Small intestine (tissue), 7 donors: ENCODE measurements at regions not wholly inside any gene's neighbourhood (a gene's known extent, or its start where the extent isn't known, plus 50 kb on each side); places are given as distances from the start of the nearest gene placed in this dataset.
A peak's percentile ranks its signal among the peaks of the same experiment; 100 is the strongest.

ENCODE experiments used
- DNase-seq, 2 donors: peaks; one replicate each; pipeline versions ENCODE4 v3.0.0 to v3.0.0-alpha.2; 2013
- FAIRE-seq: peaks from 2 replicates; lab custom pipeline; 2012; peaks lifted over from hg19 to GRCh38; lab: Jason Lieb, UNC
- H3K27ac ChIP-seq, 3 donors: one replicate each; pipeline ENCODE4 v1.5.1; 2013; ENCODE audit warnings: low read length in 2 of 3, mild to moderate bottlenecking in 2 of 3, control low read depth in 1 of 3, inconsistent platforms in 1 of 3, low read depth in 1 of 3, moderate library complexity in 1 of 3
- H3K27me3 ChIP-seq, 3 donors: one replicate each; pipeline ENCODE4 v1.6.1; 2013; ENCODE audit warnings: low read length in 3 of 3, inconsistent platforms in 1 of 3; ENCODE audit not compliant: control insufficient read depth in 3 of 3, insufficient read depth in 3 of 3
- H3K36me3 ChIP-seq, 3 donors: one replicate each; pipeline ENCODE4 v1.6.1; 2013; ENCODE audit warnings: low read length in 3 of 3, inconsistent platforms in 1 of 3, low read depth in 1 of 3, mild to moderate bottlenecking in 1 of 3, moderate library complexity in 1 of 3; ENCODE audit not compliant: control insufficient read depth in 3 of 3, insufficient read depth in 2 of 3
- H3K4me1 ChIP-seq, 3 donors: one replicate each; pipeline ENCODE4 v1.6.1; 2013; ENCODE audit warnings: low read length in 2 of 3, inconsistent platforms in 1 of 3, low read depth in 1 of 3, mild to moderate bottlenecking in 1 of 3, moderate library complexity in 1 of 3; ENCODE audit not compliant: control insufficient read depth in 3 of 3, insufficient read depth in 2 of 3
- H3K4me3 ChIP-seq, 3 donors: one replicate each; pipeline ENCODE4 v1.5.1; 2013; ENCODE audit warnings: low read length in 3 of 3, control low read depth in 1 of 3, inconsistent platforms in 1 of 3, low read depth in 1 of 3, mild to moderate bottlenecking in 1 of 3, moderate library complexity in 1 of 3
- H3K9me3 ChIP-seq, 2 donors: one replicate each; pipeline ENCODE4 v1.6.1; 2013; ENCODE audit warnings: low read depth in 1 of 2, low read length in 1 of 2; ENCODE audit not compliant: control insufficient read depth in 2 of 2, insufficient read depth in 1 of 2
- WGBS, 3 donors: extraction: QIAGEN DNeasy Blood & Tissue Kit; methylation state at CpG; one replicate each; pipeline ENCODE4 v1.1.7; 2013; 5-methylcytosine and 5-hydroxymethylcytosine counted together
- donor health status: healthy with polysubstance abuse.
- donor health status: control.
- donor health status: control.
- donor health status: Bipolar disorder and iron deficiency.
- donor health status: healthy.

GRCh38 chr13:79735228-79735627 is 254.3 kb downstream of the NDFIP2 start:
- DNase-seq, result no peak
- Histone ChIP-seq H3K36me3 (no peaks in the 10 kb centered on the region), H3K9me3 (peaks cover 0 to 8% of the 10 kb centered on the region in 2 donors), H3K27me3 (no peaks in the 10 kb centered on the region), H3K27ac (no peak overlapping the region), H3K4me3 (no peak overlapping the region), H3K4me1 (no peaks in the 10 kb centered on the region)
- no peak for FAIRE-seq

GRCh38 chr13:79727086-79727485 is 246.1 kb downstream of the NDFIP2 start:
- Histone ChIP-seq H3K27ac (no peak overlapping the region), H3K9me3 (no peaks in the 10 kb centered on the region), H3K36me3 (no peaks in the 10 kb centered on the region), H3K27me3 (no peaks in the 10 kb centered on the region), H3K4me1 (peaks cover 0 to 30% (median 6%) of the 10 kb centered on the region in 3 donors), H3K4me3 (no peak overlapping the region)
- FAIRE-seq, result no peak
- no peak for DNase-seq

GRCh38 chr13:79725841-79726240 is 244.9 kb downstream of the NDFIP2 start:
- Histone ChIP-seq H3K4me3 (no peak overlapping the region), H3K9me3 (peaks cover 0 to 3% of the 10 kb centered on the region in 2 donors), H3K4me1 (peaks cover 0 to 30% (median 6%) of the 10 kb centered on the region in 3 donors), H3K36me3 (no peaks in the 10 kb centered on the region), H3K27me3 (no peaks in the 10 kb centered on the region), H3K27ac (peak overlapping the region in 1 of 3 donors; percentile 50)
- WGBS, 3 donors, result 75 to 98% (median 93%) methylated on average over 1 of the region's 1 CpG
- FAIRE-seq (no peak), DNase-seq (no peak)

DNA sequence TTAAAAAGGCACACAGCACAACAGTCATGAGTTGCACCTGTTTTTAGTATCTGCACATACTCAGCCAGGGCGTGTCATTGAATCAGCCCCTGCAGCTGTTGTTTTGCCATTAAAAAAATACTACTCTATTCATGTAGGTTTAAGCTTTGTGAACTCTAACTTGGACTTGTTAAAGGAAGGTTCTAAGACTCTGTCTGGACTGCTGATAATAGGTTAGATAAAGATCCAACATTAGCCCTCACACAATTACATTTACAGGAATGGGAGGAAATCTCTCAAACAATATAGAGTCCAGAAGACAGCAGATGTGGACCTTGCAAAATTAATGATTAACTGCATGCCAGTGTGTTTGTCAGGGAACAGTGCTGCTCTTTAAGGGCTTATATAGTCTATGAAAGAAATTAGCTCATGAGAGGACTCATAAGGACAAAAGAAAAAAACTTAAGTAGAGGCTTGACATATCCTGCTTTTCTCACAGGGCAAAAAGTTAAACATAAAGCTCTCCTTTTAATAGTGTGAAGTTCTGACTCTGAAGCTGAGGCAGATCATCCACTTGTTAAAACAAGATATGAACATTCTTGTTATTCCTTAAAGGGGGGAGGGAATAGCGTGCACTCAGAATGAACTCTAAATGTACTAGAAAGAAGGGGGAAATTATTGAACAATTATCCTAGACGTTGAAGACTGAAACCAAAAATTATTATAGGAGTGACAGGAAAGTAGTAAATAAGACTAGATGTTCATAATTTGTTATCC is 243.6 kb downstream of the NDFIP2 start:
- 13 to 44% (median 31%) methylated on average over 3 of the region's 3 CpGs for WGBS, 3 donors
- Histone ChIP-seq H3K27ac (peak overlapping the region in 1 of 3 donors; percentile 69), H3K27me3 (no peaks in the 10 kb centered on the region), H3K9me3 (peaks cover 0 to 3% of the 10 kb centered on the region in 2 donors), H3K4me1 (peaks cover 0 to 30% (median 6%) of the 10 kb centered on the region in 3 donors), H3K36me3 (no peaks in the 10 kb centered on the region), H3K4me3 (no peak overlapping the region)
- FAIRE-seq (no peak), DNase-seq (peak; percentile 88 to 90)

- peak overlapping the region; percentile 4 to 81 (median 69) for H3K27ac ChIP-seq
- DNase-seq (peak; percentile 23 to 46), FAIRE-seq (no peak)
- no peak overlapping the region for H3K4me3 ChIP-seq
- H3K27me3 ChIP-seq, result no peaks in the 10 kb centered on the region
- H3K36me3 ChIP-seq, result no peaks in the 10 kb centered on the region
- peaks cover 0 to 30% (median 6%) of the 10 kb centered on the region in 3 donors for H3K4me1 ChIP-seq
- H3K9me3 ChIP-seq, result peaks cover 0 to 3% of the 10 kb centered on the region in 2 donors
- WGBS, 3 donors, result 10 to 43% (median 27%) methylated on average over 7 of the region's 7 CpGs
Observed at GRCh38 chr13:79723519-79724024, 242.6 kb downstream of the NDFIP2 start.

DNA sequence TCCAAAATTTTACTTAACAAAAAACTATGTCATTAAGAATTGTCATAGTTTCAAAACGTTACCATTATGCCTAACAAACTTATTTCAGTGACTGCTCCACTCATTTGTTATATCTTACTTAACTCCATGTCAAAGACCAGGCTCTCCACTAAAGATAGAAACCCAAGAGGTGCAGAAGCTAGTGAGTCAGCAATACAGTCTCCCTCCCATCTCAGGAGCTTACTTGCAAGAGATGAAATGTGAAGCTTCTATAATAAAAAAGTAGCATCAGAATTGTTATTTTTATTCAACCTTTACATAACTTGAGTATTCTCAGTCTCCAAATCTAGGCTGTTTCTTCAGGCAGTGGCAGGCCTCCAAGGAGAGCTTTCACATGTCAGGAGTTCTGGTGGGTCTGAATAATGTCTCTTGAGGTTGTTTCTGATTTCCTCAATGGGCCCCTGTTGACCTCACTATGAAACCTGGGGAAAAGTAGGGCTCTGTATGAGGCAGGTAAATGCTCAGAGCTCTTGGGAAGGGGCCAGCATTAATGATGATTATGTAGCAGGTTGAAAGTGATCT is 242.0 kb downstream of the NDFIP2 start:
- DNase-seq, result peak; percentile 4 to 17
- Histone ChIP-seq H3K27ac (peak overlapping the region in 2 of 3 donors; percentile 69 to 81), H3K36me3 (no peaks in the 10 kb centered on the region), H3K27me3 (no peaks in the 10 kb centered on the region), H3K9me3 (peaks cover 0 to 3% of the 10 kb centered on the region in 2 donors), H3K4me1 (peaks cover 0 to 30% (median 6%) of the 10 kb centered on the region in 3 donors), H3K4me3 (no peak overlapping the region)
- no peak for FAIRE-seq
- WGBS, 3 donors, result 15 to 23% (median 16%) methylated on average over 1 of the region's 1 CpG

- DNase-seq (no peak), FAIRE-seq (no peak)
- Histone ChIP-seq H3K4me3 (no peak overlapping the region), H3K36me3 (no peaks in the 10 kb centered on the region), H3K4me1 (no peaks in the 10 kb centered on the region), H3K27ac (no peak overlapping the region), H3K9me3 (peaks cover 0 to 2% of the 10 kb centered on the region in 2 donors), H3K27me3 (no peaks in the 10 kb centered on the region)
- 71 to 82% (median 75%) methylated on average over 3 of the region's 3 CpGs for WGBS, 3 donors
Observed at GRCh38 chr13:79716191-79716590, 235.2 kb downstream of the NDFIP2 start.

GRCh38 chr13:79711631-79712030 is 230.7 kb downstream of the NDFIP2 start:
- no peaks in the 10 kb centered on the region for H3K9me3 ChIP-seq
- FAIRE-seq (no peak), DNase-seq (no peak)
- no peak overlapping the region for H3K27ac ChIP-seq
- H3K4me1 ChIP-seq, result no peaks in the 10 kb centered on the region
- H3K36me3 ChIP-seq, result no peaks in the 10 kb centered on the region
- no peak overlapping the region for H3K4me3 ChIP-seq
- H3K27me3 ChIP-seq, result no peaks in the 10 kb centered on the region
